ENCODE measurements at regions not wholly inside any gene's neighbourhood (a gene's known extent, or its start where the extent isn't known, plus 50 kb on each side); places are given as distances from the start of the nearest gene placed in this dataset.
"Not testable (repeated sequence)": the region's sequence is repeated elsewhere in the genome, so short reads cannot be mapped to it uniquely, and the experiment has no call there.

DNA sequence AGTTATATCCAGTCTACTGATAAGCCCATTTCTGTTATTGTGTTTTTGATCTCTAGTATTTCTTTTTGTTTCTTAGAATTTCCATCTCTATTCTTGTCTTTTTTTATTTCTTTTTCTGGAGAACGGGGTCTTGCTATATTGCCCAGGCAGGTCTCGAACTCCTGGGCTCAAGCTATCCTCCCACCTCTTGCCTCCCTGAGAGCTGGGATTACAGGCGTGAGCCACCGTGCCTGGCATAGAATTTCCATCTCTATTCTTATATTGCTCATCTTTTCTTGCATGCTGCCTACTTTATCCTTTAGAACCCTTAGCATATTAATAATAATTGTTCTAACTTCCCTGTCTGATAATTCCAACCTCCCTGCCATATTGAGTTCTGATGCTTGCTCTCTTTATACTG, 55.2 kb upstream of the RPRM start:
- TF ChIP-seq, protein P1, sequence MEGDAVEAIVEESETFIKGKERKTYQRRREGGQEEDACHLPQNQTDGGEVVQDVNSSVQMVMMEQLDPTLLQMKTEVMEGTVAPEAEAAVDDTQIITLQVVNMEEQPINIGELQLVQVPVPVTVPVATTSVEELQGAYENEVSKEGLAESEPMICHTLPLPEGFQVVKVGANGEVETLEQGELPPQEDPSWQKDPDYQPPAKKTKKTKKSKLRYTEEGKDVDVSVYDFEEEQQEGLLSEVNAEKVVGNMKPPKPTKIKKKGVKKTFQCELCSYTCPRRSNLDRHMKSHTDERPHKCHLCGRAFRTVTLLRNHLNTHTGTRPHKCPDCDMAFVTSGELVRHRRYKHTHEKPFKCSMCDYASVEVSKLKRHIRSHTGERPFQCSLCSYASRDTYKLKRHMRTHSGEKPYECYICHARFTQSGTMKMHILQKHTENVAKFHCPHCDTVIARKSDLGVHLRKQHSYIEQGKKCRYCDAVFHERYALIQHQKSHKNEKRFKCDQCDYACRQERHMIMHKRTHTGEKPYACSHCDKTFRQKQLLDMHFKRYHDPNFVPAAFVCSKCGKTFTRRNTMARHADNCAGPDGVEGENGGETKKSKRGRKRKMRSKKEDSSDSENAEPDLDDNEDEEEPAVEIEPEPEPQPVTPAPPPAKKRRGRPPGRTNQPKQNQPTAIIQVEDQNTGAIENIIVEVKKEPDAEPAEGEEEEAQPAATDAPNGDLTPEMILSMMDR (IDR thresholded peaks at IDR 0.05; ENCODE audit: low read depth, low read length, poor library complexity, severe bottlenecking) = not testable (repeated sequence)
- not testable (repeated sequence) for TF ChIP-seq EZH2phosphoT487 (IDR thresholded peaks at IDR 0.05; ENCODE audit: borderline replicate concordance, low read length)
